ENCODE measurements at regions not wholly inside any gene's neighbourhood (a gene's known extent, or its start where the extent isn't known, plus 50 kb on each side); places are given as distances from the start of the nearest gene placed in this dataset.

DNA sequence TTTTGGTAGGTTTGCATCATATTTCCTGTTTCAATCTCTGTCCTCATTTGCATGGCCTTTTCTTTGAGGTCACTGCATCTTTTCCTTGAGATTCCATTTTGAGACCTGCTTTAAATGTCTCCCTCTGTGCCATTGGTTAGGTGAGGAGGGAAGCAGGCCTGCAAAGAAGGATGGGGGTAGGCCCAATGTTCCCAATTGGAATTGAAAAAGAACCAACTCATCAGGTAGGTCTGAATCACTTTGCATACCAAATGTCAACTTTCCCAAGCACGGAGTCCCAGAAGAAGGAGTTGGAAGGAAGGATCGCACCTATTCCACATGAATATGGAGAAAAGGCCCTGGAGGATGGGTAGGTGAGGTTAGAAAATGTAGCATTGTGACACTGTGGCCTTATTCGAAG lies 318.5 kb downstream of the BLID start:
- TF ChIP-seq, protein P1, sequence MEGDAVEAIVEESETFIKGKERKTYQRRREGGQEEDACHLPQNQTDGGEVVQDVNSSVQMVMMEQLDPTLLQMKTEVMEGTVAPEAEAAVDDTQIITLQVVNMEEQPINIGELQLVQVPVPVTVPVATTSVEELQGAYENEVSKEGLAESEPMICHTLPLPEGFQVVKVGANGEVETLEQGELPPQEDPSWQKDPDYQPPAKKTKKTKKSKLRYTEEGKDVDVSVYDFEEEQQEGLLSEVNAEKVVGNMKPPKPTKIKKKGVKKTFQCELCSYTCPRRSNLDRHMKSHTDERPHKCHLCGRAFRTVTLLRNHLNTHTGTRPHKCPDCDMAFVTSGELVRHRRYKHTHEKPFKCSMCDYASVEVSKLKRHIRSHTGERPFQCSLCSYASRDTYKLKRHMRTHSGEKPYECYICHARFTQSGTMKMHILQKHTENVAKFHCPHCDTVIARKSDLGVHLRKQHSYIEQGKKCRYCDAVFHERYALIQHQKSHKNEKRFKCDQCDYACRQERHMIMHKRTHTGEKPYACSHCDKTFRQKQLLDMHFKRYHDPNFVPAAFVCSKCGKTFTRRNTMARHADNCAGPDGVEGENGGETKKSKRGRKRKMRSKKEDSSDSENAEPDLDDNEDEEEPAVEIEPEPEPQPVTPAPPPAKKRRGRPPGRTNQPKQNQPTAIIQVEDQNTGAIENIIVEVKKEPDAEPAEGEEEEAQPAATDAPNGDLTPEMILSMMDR (IDR thresholded peaks at IDR 0.05; ENCODE audit: poor library complexity), result no peak
- TF ChIP-seq EZH2phosphoT487 (IDR thresholded peaks at IDR 0.05; ENCODE audit: low read depth, severe bottlenecking, unreplicated experiment), result no peak

Measured in hepatocyte (in vitro differentiated cells).